Naive B cell (primary cell): ENCODE measurements at regions not wholly inside any gene's neighbourhood (a gene's known extent, or its start where the extent isn't known, plus 50 kb on each side); places are given as distances from the start of the nearest gene placed in this dataset.
A peak's percentile ranks its signal among the peaks of the same experiment; 100 is the strongest.

Experiments used
- ATAC-seq, 2 donors: fragments of 150-1000 bp; cut with Tn5 transposase; 2 replicates each; pipeline ENCODE4 v1.10.0; 2021; ENCODE audit warnings: low read depth in 2 of 2, mild to moderate bottlenecking in 2 of 2, moderate library complexity in 2 of 2
- DNase-seq: peaks from one replicate; pipeline ENCODE4 v3.0.0; 2022
- H3K27ac Mint-ChIP-seq, 6 donors: one replicate each; pipeline ENCODE4 v1.8.0; 2020 to 2022; ENCODE audit warnings: mild to moderate bottlenecking in 6 of 6, mixed read lengths in 6 of 6, moderate library complexity in 5 of 6, inconsistent platforms in 2 of 6
- H3K27me3 Mint-ChIP-seq, 3 donors: one replicate each; pipeline ENCODE4 v1.8.0; 2021 to 2022; ENCODE audit warnings: mixed read lengths in 3 of 3, mild to moderate bottlenecking in 1 of 3
- H3K36me3 Mint-ChIP-seq, 2 donors: one replicate each; pipeline ENCODE4 v1.8.0; 2020 to 2022; ENCODE audit warnings: mixed read lengths in 2 of 2, inconsistent platforms in 1 of 2, mild to moderate bottlenecking in 1 of 2
- H3K4me1 Mint-ChIP-seq, 3 donors: one replicate each; pipeline ENCODE4 v1.8.0; 2020 to 2022; ENCODE audit warnings: mixed read lengths in 3 of 3, inconsistent platforms in 1 of 3, mild to moderate bottlenecking in 1 of 3, moderate library complexity in 1 of 3
- H3K4me3 Mint-ChIP-seq, 8 donors: one replicate each; pipeline ENCODE4 v1.8.0; 2020 to 2022; ENCODE audit warnings: mild to moderate bottlenecking in 8 of 8, mixed read lengths in 8 of 8, moderate library complexity in 8 of 8, inconsistent platforms in 2 of 8
- H3K9me3 Mint-ChIP-seq, 7 donors: one replicate each; pipeline ENCODE4 v1.8.0; 2020 to 2022; ENCODE audit warnings: mixed read lengths in 7 of 7, mild to moderate bottlenecking in 5 of 7, inconsistent platforms in 2 of 7, moderate library complexity in 1 of 7

GRCh38 chr3:144307951-144308350 is 336.3 kb downstream of the DIPK2A start:
- ATAC-seq (no peak), DNase-seq (no peak)
- no peaks in the 10 kb centered on the region for H3K4me1 Mint-ChIP-seq
- H3K9me3 Mint-ChIP-seq = peaks cover 2 to 18% (median 6%) of the 10 kb centered on the region in 7 donors
- H3K36me3 Mint-ChIP-seq = peaks cover 0 to 13% of the 10 kb centered on the region in 2 donors
- H3K27ac Mint-ChIP-seq = no peak overlapping the region
- H3K27me3 Mint-ChIP-seq = peaks cover 5 to 16% (median 7%) of the 10 kb centered on the region in 3 donors
- H3K4me3 Mint-ChIP-seq = no peak overlapping the region

GRCh38 chr3:144308396-144308795 is 336.8 kb downstream of the DIPK2A start:
- Mint-ChIP-seq H3K27ac (peak overlapping the region in 1 of 6 donors; percentile 55), H3K4me1 (no peaks in the 10 kb centered on the region), H3K36me3 (peaks cover 0 to 8% of the 10 kb centered on the region in 2 donors), H3K9me3 (peaks cover 2 to 21% (median 6%) of the 10 kb centered on the region in 7 donors), H3K4me3 (no peak overlapping the region), H3K27me3 (peaks cover 5 to 16% (median 6%) of the 10 kb centered on the region in 3 donors)
- ATAC-seq = no peak
- DNase-seq = no peak

DNA sequence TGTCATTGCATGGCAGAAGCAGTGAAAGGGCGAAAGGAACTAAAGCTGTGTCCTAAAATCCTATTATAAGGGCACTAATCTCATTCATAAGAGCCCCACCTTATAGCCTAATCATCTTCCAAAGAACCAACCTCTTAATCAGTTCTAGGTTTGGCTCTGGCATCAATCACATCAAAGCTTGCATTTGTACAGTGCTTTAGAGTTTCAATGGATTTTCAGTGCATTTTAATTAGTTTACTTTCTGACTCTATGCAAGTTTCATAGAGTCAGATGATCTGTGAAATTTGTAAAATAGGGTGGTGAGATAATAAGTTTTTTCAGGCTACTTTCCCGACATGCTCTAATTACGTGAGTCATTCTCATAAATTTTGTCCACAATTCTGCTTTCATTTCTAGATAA is 341.1 kb downstream of the DIPK2A start:
- Mint-ChIP-seq H3K36me3 (no peaks in the 10 kb centered on the region), H3K4me1 (no peaks in the 10 kb centered on the region), H3K9me3 (peaks cover 0 to 10% (median 0%) of the 10 kb centered on the region in 7 donors), H3K27me3 (peaks cover 0 to 9% (median 5%) of the 10 kb centered on the region in 3 donors), H3K4me3 (no peak overlapping the region), H3K27ac (no peak overlapping the region)
- ATAC-seq (no peak), DNase-seq (no peak)

GRCh38 chr3:144314946-144315345 is 343.3 kb downstream of the DIPK2A start:
- H3K36me3 Mint-ChIP-seq = no peaks in the 10 kb centered on the region
- no peak for ATAC-seq
- H3K27me3 Mint-ChIP-seq = peaks cover 0 to 9% (median 2%) of the 10 kb centered on the region in 3 donors
- no peak overlapping the region for H3K4me3 Mint-ChIP-seq
- no peak overlapping the region for H3K27ac Mint-ChIP-seq
- no peak for DNase-seq
- no peaks in the 10 kb centered on the region for H3K4me1 Mint-ChIP-seq
- H3K9me3 Mint-ChIP-seq = peaks cover 0 to 10% (median 0%) of the 10 kb centered on the region in 7 donors

DNA sequence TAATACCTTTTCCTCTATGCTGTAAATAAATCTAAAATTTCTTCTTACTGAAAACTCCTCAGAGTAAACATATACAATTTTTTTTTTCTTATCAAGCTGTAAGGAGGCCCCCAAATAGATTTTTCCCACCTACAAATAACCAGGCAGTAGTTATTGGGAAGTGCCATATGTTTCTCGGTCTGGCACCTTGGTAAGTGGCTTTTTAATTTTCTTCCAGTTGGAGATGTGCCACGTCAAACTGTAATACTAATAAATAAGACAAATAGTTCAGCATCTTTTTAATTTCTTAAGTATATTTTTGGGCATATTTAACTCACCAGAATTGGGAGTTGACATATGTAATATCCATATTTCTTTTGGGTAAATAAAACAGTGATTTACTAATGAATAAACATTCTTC is 346.3 kb downstream of the DIPK2A start:
- Mint-ChIP-seq H3K36me3 (no peaks in the 10 kb centered on the region), H3K27ac (no peak overlapping the region), H3K4me3 (no peak overlapping the region), H3K4me1 (no peaks in the 10 kb centered on the region), H3K9me3 (peaks cover 0 to 4% (median 2%) of the 10 kb centered on the region in 7 donors), H3K27me3 (peaks cover 0 to 8% (median 0%) of the 10 kb centered on the region in 3 donors)
- no peak for DNase-seq
- ATAC-seq = no peak

- Mint-ChIP-seq H3K4me1 (no peaks in the 10 kb centered on the region), H3K9me3 (peaks cover 0 to 13% (median 2%) of the 10 kb centered on the region in 7 donors), H3K36me3 (no peaks in the 10 kb centered on the region), H3K27ac (no peak overlapping the region), H3K4me3 (no peak overlapping the region), H3K27me3 (peaks cover 0 to 8% (median 0%) of the 10 kb centered on the region in 3 donors)
- DNase-seq (no peak), ATAC-seq (no peak)
Measured at GRCh38 chr3:144324076-144324475, 352.5 kb downstream of the DIPK2A start.

DNA sequence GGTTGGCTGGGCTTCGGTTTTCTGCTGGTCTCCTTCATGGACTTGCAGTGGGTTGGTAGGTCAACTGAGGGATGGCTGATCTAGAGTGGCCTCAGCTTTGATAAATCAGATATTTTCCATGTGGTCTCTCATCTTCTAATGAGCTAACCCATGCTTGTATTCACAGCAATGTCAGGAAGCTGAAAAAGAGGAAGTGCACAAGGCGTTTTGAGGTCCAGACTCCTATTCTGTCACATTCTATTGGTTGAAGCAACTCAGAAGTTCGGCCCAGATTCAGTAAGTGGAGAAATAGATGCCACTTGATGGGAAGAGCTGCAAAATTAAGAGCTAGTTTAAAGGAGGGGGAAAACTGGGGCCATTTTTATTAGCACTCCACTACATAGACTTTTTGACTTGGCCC is 361.2 kb downstream of the DIPK2A start:
- DNase-seq (no peak), ATAC-seq (peak; percentile 53 to 61)
- no peak overlapping the region for H3K27ac Mint-ChIP-seq
- H3K4me1 Mint-ChIP-seq = peaks cover 0 to 6% (median 5%) of the 10 kb centered on the region in 3 donors
- H3K27me3 Mint-ChIP-seq = peaks cover 0 to 5% (median 0%) of the 10 kb centered on the region in 3 donors
- no peak overlapping the region for H3K4me3 Mint-ChIP-seq
- H3K36me3 Mint-ChIP-seq = no peaks in the 10 kb centered on the region
- peaks cover 0 to 4% (median 0%) of the 10 kb centered on the region in 7 donors for H3K9me3 Mint-ChIP-seq

DNA sequence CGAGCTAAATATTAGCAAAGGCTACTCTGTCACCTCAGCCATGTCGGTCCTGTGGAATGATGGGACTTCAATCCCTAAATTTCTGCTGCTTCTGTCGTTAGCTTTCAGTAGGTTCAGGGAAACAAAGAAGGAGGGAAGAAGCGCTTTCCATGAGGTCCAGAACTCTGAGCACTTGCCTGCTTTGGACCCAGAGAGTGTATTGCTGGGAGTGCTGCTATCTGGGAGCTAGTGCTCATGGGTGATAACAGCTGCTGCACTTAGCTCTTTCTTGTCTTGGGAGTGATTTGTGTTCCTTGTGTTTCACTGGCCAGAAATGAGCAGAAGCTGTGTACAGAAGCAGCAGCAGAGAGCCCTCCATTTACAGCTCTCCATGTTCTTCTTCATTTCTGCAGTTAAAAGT is 369.8 kb downstream of the DIPK2A start:
- Mint-ChIP-seq H3K27ac (no peak overlapping the region), H3K9me3 (no peaks in the 10 kb centered on the region), H3K4me1 (no peaks in the 10 kb centered on the region), H3K4me3 (no peak overlapping the region), H3K27me3 (peaks cover 9 to 13% (median 13%) of the 10 kb centered on the region in 3 donors), H3K36me3 (no peaks in the 10 kb centered on the region)
- ATAC-seq (no peak), DNase-seq (no peak)

DNA sequence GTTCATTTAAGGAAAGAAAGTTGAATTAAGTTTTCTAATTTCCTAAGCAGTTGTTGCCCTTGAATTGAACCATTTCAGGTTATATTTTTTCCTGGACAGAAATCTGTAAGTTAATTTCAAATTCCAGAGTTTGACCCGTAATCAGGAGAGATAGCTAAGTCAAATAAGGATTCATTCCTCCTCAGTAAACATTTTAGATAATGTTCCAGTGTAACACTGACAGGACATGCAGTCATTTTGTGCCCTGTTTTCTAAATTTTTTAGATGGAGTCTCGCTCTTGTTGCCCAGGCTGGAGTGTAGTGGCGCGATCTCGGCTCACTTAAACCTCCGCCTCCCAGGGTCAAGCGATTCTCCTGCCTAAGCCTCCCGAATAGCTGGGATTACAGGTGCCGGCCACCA is 371.7 kb downstream of the DIPK2A start:
- no peaks in the 10 kb centered on the region for H3K36me3 Mint-ChIP-seq

GRCh38 chr3:144343777-144344176 is 372.2 kb downstream of the DIPK2A start:
- Mint-ChIP-seq H3K36me3 (no peaks in the 10 kb centered on the region), H3K4me3 (no peak overlapping the region), H3K9me3 (no peaks in the 10 kb centered on the region), H3K27ac (no peak overlapping the region), H3K27me3 (peaks cover 16 to 20% (median 19%) of the 10 kb centered on the region in 3 donors), H3K4me1 (no peaks in the 10 kb centered on the region)
- ATAC-seq (no peak), DNase-seq (no peak)

More for the DNA sequence above, 371.7 kb downstream of the DIPK2A start:
- ATAC-seq = no peak
- H3K27ac Mint-ChIP-seq = no peak overlapping the region
- H3K4me3 Mint-ChIP-seq = no peak overlapping the region
- H3K27me3 Mint-ChIP-seq = peaks cover 16 to 20% (median 19%) of the 10 kb centered on the region in 3 donors
- no peaks in the 10 kb centered on the region for H3K4me1 Mint-ChIP-seq
- no peak for DNase-seq
- H3K9me3 Mint-ChIP-seq = no peaks in the 10 kb centered on the region

- no peak for ATAC-seq
- DNase-seq = no peak
- no peak overlapping the region for H3K4me3 Mint-ChIP-seq
- peak overlapping the region in 1 of 6 donors; percentile 41 for H3K27ac Mint-ChIP-seq
- no peaks in the 10 kb centered on the region for H3K4me1 Mint-ChIP-seq
- H3K36me3 Mint-ChIP-seq = no peaks in the 10 kb centered on the region
- H3K9me3 Mint-ChIP-seq = no peaks in the 10 kb centered on the region
- peaks cover 14 to 20% (median 19%) of the 10 kb centered on the region in 3 donors for H3K27me3 Mint-ChIP-seq
Measured at GRCh38 chr3:144344925-144345548, 373.4 kb downstream of the DIPK2A start.

DNA sequence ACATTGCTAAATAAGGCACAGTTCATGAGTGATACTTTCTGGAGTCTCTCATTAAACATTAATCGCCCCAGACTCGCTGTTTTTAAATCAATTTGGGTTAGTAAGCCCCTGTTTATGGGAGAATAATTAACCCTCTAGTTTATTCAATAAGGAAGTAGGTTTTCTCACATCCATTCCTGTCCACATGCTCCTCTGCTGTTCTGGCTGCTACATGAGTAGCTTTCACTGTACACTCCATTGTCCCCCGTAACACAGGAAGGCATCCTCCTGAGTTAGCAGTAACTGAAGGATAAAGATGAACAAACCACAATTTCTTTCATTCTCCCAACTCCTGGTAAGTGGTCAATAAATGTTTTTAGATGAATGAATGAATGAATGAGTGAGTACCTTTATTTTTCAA is 378.5 kb downstream of the DIPK2A start:
- Mint-ChIP-seq H3K27me3 (peaks cover 8 to 11% (median 11%) of the 10 kb centered on the region in 3 donors), H3K4me1 (no peaks in the 10 kb centered on the region), H3K36me3 (no peaks in the 10 kb centered on the region), H3K4me3 (no peak overlapping the region), H3K27ac (no peak overlapping the region), H3K9me3 (no peaks in the 10 kb centered on the region)
- ATAC-seq = no peak
- DNase-seq = no peak

DNA sequence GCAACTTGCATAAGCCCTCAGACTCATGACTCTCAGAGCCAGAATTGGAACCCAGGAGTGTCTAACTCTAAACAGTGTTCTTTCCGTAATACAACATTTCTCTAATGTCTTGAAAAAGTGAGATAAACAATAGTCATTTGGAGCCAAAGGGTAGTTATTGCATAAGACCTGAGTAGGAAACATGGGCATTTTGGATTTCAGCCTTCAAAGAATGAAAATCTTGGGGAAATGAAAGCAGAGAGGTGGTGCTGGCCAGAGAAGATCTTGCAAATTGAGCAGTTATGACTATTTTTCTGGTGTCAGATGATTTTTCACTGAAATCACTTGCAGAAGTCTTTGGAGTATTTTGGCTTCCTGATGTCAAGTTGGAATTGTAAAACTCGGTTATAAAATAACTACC is 379.4 kb downstream of the DIPK2A start:
- H3K4me3 Mint-ChIP-seq = no peak overlapping the region
- H3K36me3 Mint-ChIP-seq = no peaks in the 10 kb centered on the region
- H3K9me3 Mint-ChIP-seq = no peaks in the 10 kb centered on the region
- peaks cover 6 to 8% (median 8%) of the 10 kb centered on the region in 3 donors for H3K27me3 Mint-ChIP-seq
- ATAC-seq = no peak
- H3K27ac Mint-ChIP-seq = no peak overlapping the region
- H3K4me1 Mint-ChIP-seq = no peaks in the 10 kb centered on the region
- DNase-seq = no peak

- DNase-seq (no peak), ATAC-seq (no peak)
- Mint-ChIP-seq H3K9me3 (no peaks in the 10 kb centered on the region), H3K27me3 (peaks cover 3% of the 10 kb centered on the region in 3 donors), H3K36me3 (no peaks in the 10 kb centered on the region), H3K27ac (no peak overlapping the region), H3K4me1 (no peaks in the 10 kb centered on the region), H3K4me3 (no peak overlapping the region)
Measured at GRCh38 chr3:144351773-144352365, 380.2 kb downstream of the DIPK2A start.
